ENCODE measurements at regions not wholly inside any gene's neighbourhood (a gene's known extent, or its start where the extent isn't known, plus 50 kb on each side); places are given as distances from the start of the nearest gene placed in this dataset.

GRCh38 chr5:167555565-167556166 is 735.8 kb upstream of the WWC1 start:
- in situ Hi-C loops (cut with MboI; ENCODE audit: low sequenced_read_pairs) = no loop called here

GRCh38 chr5:167557359-167557758 is 734.1 kb upstream of the WWC1 start:
- in situ Hi-C loops (cut with MboI; ENCODE audit: low sequenced_read_pairs) = no loop called here

- in situ Hi-C loops (cut with MboI; ENCODE audit: low sequenced_read_pairs) = no loop called here
Observed at GRCh38 chr5:167561796-167562195, 729.6 kb upstream of the WWC1 start.

GRCh38 chr5:167564275-167564674 is 727.2 kb upstream of the WWC1 start:
- in situ Hi-C loops (cut with MboI; ENCODE audit: low sequenced_read_pairs) = no loop called here

GRCh38 chr5:167565189-167565954 is 726.1 kb upstream of the WWC1 start:
- in situ Hi-C loops (cut with MboI; ENCODE audit: low sequenced_read_pairs) = no loop called here

GRCh38 chr5:167570431-167570830 is 721.0 kb upstream of the WWC1 start:
- in situ Hi-C loops (cut with MboI; ENCODE audit: low sequenced_read_pairs) = no loop called here

- in situ Hi-C loops (cut with MboI; ENCODE audit: low sequenced_read_pairs) = no loop called here
Observed at GRCh38 chr5:167571824-167572223, 719.6 kb upstream of the WWC1 start.

GRCh38 chr5:167573370-167574127 is 717.9 kb upstream of the WWC1 start:
- in situ Hi-C loops (cut with MboI; ENCODE audit: low sequenced_read_pairs) = no loop called here

- in situ Hi-C loops (cut with MboI; ENCODE audit: low sequenced_read_pairs) = no loop called here
Observed at GRCh38 chr5:167574464-167574863, 717.0 kb upstream of the WWC1 start.

- in situ Hi-C loops (cut with MboI; ENCODE audit: low sequenced_read_pairs) = no loop called here
Observed at GRCh38 chr5:167575330-167575729, 716.1 kb upstream of the WWC1 start.

GRCh38 chr5:167576126-167576525 is 715.3 kb upstream of the WWC1 start:
- in situ Hi-C loops (cut with MboI; ENCODE audit: low sequenced_read_pairs) = no loop called here

GRCh38 chr5:167576897-167577296 is 714.5 kb upstream of the WWC1 start:
- in situ Hi-C loops (cut with MboI; ENCODE audit: low sequenced_read_pairs) = no loop called here

GRCh38 chr5:167577616-167578015 is 713.8 kb upstream of the WWC1 start:
- in situ Hi-C loops (cut with MboI; ENCODE audit: low sequenced_read_pairs) = no loop called here

- in situ Hi-C loops (cut with MboI; ENCODE audit: low sequenced_read_pairs) = no loop called here
Observed at GRCh38 chr5:167578977-167579692, 712.3 kb upstream of the WWC1 start.

GRCh38 chr5:167579693-167580055 is 711.8 kb upstream of the WWC1 start:
- in situ Hi-C loops (cut with MboI; ENCODE audit: low sequenced_read_pairs) = no loop called here

- in situ Hi-C loops (cut with MboI; ENCODE audit: low sequenced_read_pairs) = no loop called here
Observed at GRCh38 chr5:167580608-167581007, 710.8 kb upstream of the WWC1 start.

- in situ Hi-C loops (cut with MboI; ENCODE audit: low sequenced_read_pairs) = no loop called here
Observed at GRCh38 chr5:167582283-167582682, 709.2 kb upstream of the WWC1 start.

- in situ Hi-C loops (cut with MboI; ENCODE audit: low sequenced_read_pairs) = no loop called here
Observed at GRCh38 chr5:167582886-167583285, 708.6 kb upstream of the WWC1 start.

GRCh38 chr5:167585184-167585583 is 706.3 kb upstream of the WWC1 start:
- in situ Hi-C loops (cut with MboI; ENCODE audit: low sequenced_read_pairs) = no loop called here

- in situ Hi-C loops (cut with MboI; ENCODE audit: low sequenced_read_pairs) = no loop called here
Observed at GRCh38 chr5:167587772-167588437, 703.5 kb upstream of the WWC1 start.

- in situ Hi-C loops (cut with MboI; ENCODE audit: low sequenced_read_pairs) = no loop called here
Observed at GRCh38 chr5:167592114-167592513, 699.3 kb upstream of the WWC1 start.
